HUES64 (cell line): ENCODE measurements at regions not wholly inside any gene's neighbourhood (a gene's known extent, or its start where the extent isn't known, plus 50 kb on each side); places are given as distances from the start of the nearest gene placed in this dataset.

Experiments used
- H3K27ac ChIP-seq: 2 replicates; pipeline ENCODE4 v1.7.0; 2013; ENCODE audit warnings: low read depth, low read length, inconsistent platforms
- H3K27me3 ChIP-seq: 2 replicates; pipeline ENCODE4 v1.6.1; 2013; ENCODE audit warnings: mild to moderate bottlenecking, low read length; ENCODE audit not compliant: insufficient read depth
- H3K36me3 ChIP-seq: 2 replicates; pipeline ENCODE4 v1.6.1; 2013; ENCODE audit warnings: mild to moderate bottlenecking, low read length; ENCODE audit not compliant: insufficient read depth
- H3K4me1 ChIP-seq: 2 replicates; pipeline ENCODE4 v1.6.1; 2013; ENCODE audit warnings: mild to moderate bottlenecking, low read length, moderate library complexity; ENCODE audit not compliant: insufficient read depth
- H3K4me3 ChIP-seq: 2 replicates; pipeline ENCODE4 v1.5.1; 2013; ENCODE audit warnings: mild to moderate bottlenecking, low read length, moderate library complexity
- H3K9ac ChIP-seq: 2 replicates; pipeline ENCODE4 v1.6.1; 2013; ENCODE audit warnings: mild to moderate bottlenecking, low read depth, low read length
- H3K9me3 ChIP-seq: 2 replicates; pipeline ENCODE4 v1.6.1; 2013; ENCODE audit warnings: low read depth, low read length; ENCODE audit not compliant: insufficient read depth
- whole genome bisulfite sequencing: fragments of 150-250, 120-280 bp; methylation state at CpG from one replicate; pipeline ENCODE4 v1.1.7; 2013; ENCODE audit warnings: missing lambda C conversion rate; 5-methylcytosine and 5-hydroxymethylcytosine counted together

DNA sequence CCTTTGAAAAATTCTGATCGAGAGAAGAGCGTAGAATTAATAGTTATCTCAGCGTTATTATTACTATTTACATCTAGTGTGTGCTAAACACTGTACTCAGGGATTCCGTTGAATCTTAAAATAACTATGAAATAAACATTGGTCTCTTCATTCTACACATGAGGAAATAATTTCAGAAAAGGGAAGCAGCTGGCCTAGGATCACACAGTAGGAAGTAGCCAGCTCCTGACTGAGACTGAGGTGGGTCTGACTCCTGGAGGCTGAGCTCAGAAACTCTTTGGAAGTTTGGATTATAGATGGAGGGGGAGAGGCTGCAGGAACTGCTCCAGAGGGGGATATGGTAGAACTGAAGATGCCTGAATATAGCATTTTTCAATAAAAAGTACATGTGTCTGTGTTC, 183.9 kb upstream of the WDR11 start:
- Histone ChIP-seq H3K9ac (no peak overlapping the region), H3K36me3 (no peaks in the 10 kb centered on the region), H3K4me1 (no peaks in the 10 kb centered on the region), H3K27me3 (no peaks in the 10 kb centered on the region), H3K27ac (no peak overlapping the region), H3K9me3 (no peaks in the 10 kb centered on the region), H3K4me3 (no peak overlapping the region)
- WGBS = no CpG with 5 or more reads among the region's 4 CpGs

DNA sequence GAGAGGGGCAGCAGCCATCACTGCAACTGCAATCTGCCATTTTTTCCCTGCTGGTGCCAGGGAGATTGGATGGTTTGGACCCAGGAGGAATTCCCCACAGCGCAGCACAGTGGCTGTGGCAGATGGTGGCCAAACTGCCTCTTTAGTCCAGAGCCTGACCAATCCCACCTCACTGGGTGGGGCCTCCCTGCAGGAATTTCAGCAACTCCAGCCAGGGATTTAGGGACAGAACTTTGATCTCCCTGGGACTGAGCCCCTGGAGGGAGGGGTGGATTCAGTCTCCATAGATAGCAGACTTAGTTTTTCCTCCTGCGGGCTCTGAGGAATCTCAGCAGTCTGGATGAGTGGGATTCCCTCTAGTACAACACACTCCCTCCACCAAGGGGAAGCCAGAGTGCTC, 179.7 kb upstream of the WDR11 start:
- H3K27ac ChIP-seq = no peak overlapping the region
- no peaks in the 10 kb centered on the region for H3K4me1 ChIP-seq
- H3K36me3 ChIP-seq = no peaks in the 10 kb centered on the region
- no peak overlapping the region for H3K9ac ChIP-seq
- H3K27me3 ChIP-seq = no peaks in the 10 kb centered on the region
- H3K9me3 ChIP-seq = no peaks in the 10 kb centered on the region
- 77% methylated on average over 2 of the region's 2 CpGs for WGBS
- no peak overlapping the region for H3K4me3 ChIP-seq

- Histone ChIP-seq H3K27ac (no peak overlapping the region), H3K4me1 (no peaks in the 10 kb centered on the region), H3K9me3 (no peaks in the 10 kb centered on the region), H3K9ac (no peak overlapping the region), H3K4me3 (no peak overlapping the region), H3K36me3 (no peaks in the 10 kb centered on the region), H3K27me3 (no peaks in the 10 kb centered on the region)
- 100% methylated on average over 1 of the region's 2 CpGs for WGBS
These were observed 167.7 kb upstream of the WDR11 start for GRCh38 chr10:120683454-120683853.

- WGBS = 83% methylated on average over 3 of the region's 5 CpGs
- H3K9me3 ChIP-seq = no peaks in the 10 kb centered on the region
- no peaks in the 10 kb centered on the region for H3K4me1 ChIP-seq
- H3K27me3 ChIP-seq = no peaks in the 10 kb centered on the region
- H3K4me3 ChIP-seq = no peak overlapping the region
- H3K27ac ChIP-seq = no peak overlapping the region
- no peak overlapping the region for H3K9ac ChIP-seq
- no peaks in the 10 kb centered on the region for H3K36me3 ChIP-seq
These were observed 166.9 kb upstream of the WDR11 start for GRCh38 chr10:120684226-120684625.

DNA sequence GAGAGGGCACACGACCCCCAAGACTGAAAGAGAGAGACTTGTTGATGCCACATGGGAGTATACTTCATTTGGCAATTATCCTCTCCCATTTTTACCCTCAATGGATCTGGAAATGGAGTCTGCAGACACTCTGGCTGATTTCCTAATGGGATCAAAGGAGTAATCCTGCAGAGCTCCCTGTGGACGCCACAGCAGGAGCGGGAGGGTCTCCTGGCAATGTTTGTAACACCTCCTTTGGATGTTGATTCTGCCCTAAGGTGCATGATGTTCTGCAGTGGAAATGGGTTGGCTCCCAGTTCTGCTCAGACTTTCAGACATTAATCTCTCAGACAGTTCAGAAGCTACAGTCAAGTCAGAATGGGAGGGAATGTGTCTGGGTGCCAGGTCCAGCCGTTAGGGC, 166.0 kb upstream of the WDR11 start:
- Histone ChIP-seq H3K27me3 (no peaks in the 10 kb centered on the region), H3K9ac (no peak overlapping the region)
- WGBS = 63% methylated on average over 4 of the region's 4 CpGs

GRCh38 chr10:120688928-120689327, 162.2 kb upstream of the WDR11 start:
- WGBS = 93% methylated on average over 1 of the region's 1 CpG
- H3K4me3 ChIP-seq = no peak overlapping the region
- H3K9me3 ChIP-seq = no peaks in the 10 kb centered on the region

More for the DNA sequence above, 166.0 kb upstream of the WDR11 start:
- Histone ChIP-seq H3K4me3 (no peak overlapping the region), H3K9me3 (no peaks in the 10 kb centered on the region), H3K27ac (no peak overlapping the region), H3K36me3 (no peaks in the 10 kb centered on the region), H3K4me1 (no peaks in the 10 kb centered on the region)

GRCh38 chr10:120689777-120690529, 161.2 kb upstream of the WDR11 start:
- H3K4me3 ChIP-seq = no peak overlapping the region
- no peak overlapping the region for H3K9ac ChIP-seq
- no peaks in the 10 kb centered on the region for H3K27me3 ChIP-seq
- no peaks in the 10 kb centered on the region for H3K9me3 ChIP-seq
- H3K4me1 ChIP-seq = no peaks in the 10 kb centered on the region
- WGBS = 86% methylated on average over 2 of the region's 2 CpGs
- H3K36me3 ChIP-seq = no peaks in the 10 kb centered on the region
- no peak overlapping the region for H3K27ac ChIP-seq

More at GRCh38 chr10:120688928-120689327, 162.2 kb upstream of the WDR11 start:
- Histone ChIP-seq H3K36me3 (no peaks in the 10 kb centered on the region), H3K4me1 (no peaks in the 10 kb centered on the region), H3K9ac (no peak overlapping the region), H3K27ac (no peak overlapping the region), H3K27me3 (no peaks in the 10 kb centered on the region)

- 89% methylated on average over 3 of the region's 3 CpGs for WGBS
- H3K9ac ChIP-seq = no peak overlapping the region
- no peaks in the 10 kb centered on the region for H3K27me3 ChIP-seq
- no peaks in the 10 kb centered on the region for H3K4me1 ChIP-seq
- no peak overlapping the region for H3K27ac ChIP-seq
- no peaks in the 10 kb centered on the region for H3K36me3 ChIP-seq
- no peak overlapping the region for H3K4me3 ChIP-seq
- H3K9me3 ChIP-seq = no peaks in the 10 kb centered on the region; the same call in 1 of the 2 replicates
These were observed 159.5 kb upstream of the WDR11 start for GRCh38 chr10:120691625-120692024.

- 100% methylated on average over 2 of the region's 2 CpGs for WGBS
- Histone ChIP-seq H3K27me3 (no peaks in the 10 kb centered on the region), H3K36me3 (no peaks in the 10 kb centered on the region), H3K27ac (no peak overlapping the region), H3K4me1 (no peaks in the 10 kb centered on the region), H3K9me3 (peaks cover 15% of the 10 kb centered on the region; the same call in 1 of the 2 replicates), H3K4me3 (no peak overlapping the region), H3K9ac (no peak overlapping the region)
These were observed 150.7 kb upstream of the WDR11 start for GRCh38 chr10:120700426-120700825.

GRCh38 chr10:120701381-120701780, 149.8 kb upstream of the WDR11 start:
- Histone ChIP-seq H3K9ac (no peak overlapping the region), H3K9me3 (peaks cover 15% of the 10 kb centered on the region; the same call in 1 of the 2 replicates)
- WGBS = 100% methylated on average over 1 of the region's 2 CpGs

DNA sequence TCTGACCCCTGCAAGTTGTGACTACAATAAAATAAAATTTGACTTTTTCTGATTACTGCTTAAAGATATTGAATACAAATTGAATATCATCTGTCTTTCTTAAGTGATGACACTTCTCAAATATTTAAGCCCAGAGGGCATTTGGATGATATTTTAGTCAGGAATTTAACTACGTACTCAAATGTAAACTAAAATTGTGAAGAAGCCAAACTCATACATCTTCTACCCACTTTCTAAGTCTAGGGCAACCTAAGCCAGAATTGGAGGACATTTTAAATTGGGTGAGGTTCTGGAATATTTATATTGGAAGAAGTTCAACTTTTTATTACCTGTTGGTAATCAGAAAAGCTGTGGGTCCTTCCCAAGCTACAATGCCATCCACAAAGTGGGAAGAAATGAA, 149.1 kb upstream of the WDR11 start:
- H3K9me3 ChIP-seq = 0 out of 2 replicates have a peak, but pooled peaks cover 12% of the 10 kb centered on the region
- no peak overlapping the region for H3K27ac ChIP-seq
- no peaks in the 10 kb centered on the region for H3K4me1 ChIP-seq
- no CpG with 5 or more reads among the region's 1 CpG for WGBS
- no peaks in the 10 kb centered on the region for H3K27me3 ChIP-seq
- H3K4me3 ChIP-seq = no peak overlapping the region
- H3K9ac ChIP-seq = no peak overlapping the region
- H3K36me3 ChIP-seq = no peaks in the 10 kb centered on the region

More at GRCh38 chr10:120701381-120701780, 149.8 kb upstream of the WDR11 start:
- Histone ChIP-seq H3K27ac (no peak overlapping the region), H3K4me3 (no peak overlapping the region), H3K36me3 (no peaks in the 10 kb centered on the region), H3K4me1 (no peaks in the 10 kb centered on the region), H3K27me3 (no peaks in the 10 kb centered on the region)
